Mesenchymal stem cell (in vitro differentiated cells and primary cell): ENCODE measurements at regions not wholly inside any gene's neighbourhood (a gene's known extent, or its start where the extent isn't known, plus 50 kb on each side); places are given as distances from the start of the nearest gene placed in this dataset.

Experiments
- DNase-seq: peaks from one replicate; pipeline ENCODE4 v3.0.0-alpha.2; 2013
- H2AFZ ChIP-seq: one replicate; pipeline ENCODE4 v1.6.1; 2013; ENCODE audit warnings: low read depth, mild to moderate bottlenecking, control low read depth, inconsistent platforms, low read length, moderate library complexity
- H2AK5ac ChIP-seq: 2 replicates; pipeline ENCODE4 v1.6.1; 2013; ENCODE audit warnings: low read length, moderate library complexity, mild to moderate bottlenecking, inconsistent platforms; ENCODE audit not compliant: severe bottlenecking
- H2BK120ac ChIP-seq: one replicate; pipeline ENCODE4 v1.6.1; 2013; ENCODE audit warnings: low read depth, mild to moderate bottlenecking, inconsistent platforms, low read length, moderate library complexity
- H2BK12ac ChIP-seq, 2 experiments: one replicate each; pipeline ENCODE4 v1.6.1; 2013; ENCODE audit warnings: inconsistent platforms in 2 of 2, low read length in 2 of 2, mild to moderate bottlenecking in 2 of 2, moderate library complexity in 2 of 2, control low read depth in 1 of 2
- H2BK15ac ChIP-seq: one replicate; pipeline ENCODE4 v1.6.1; 2013; ENCODE audit warnings: mild to moderate bottlenecking, low read depth, inconsistent platforms; ENCODE audit not compliant: poor library complexity, severe bottlenecking
- H2BK5ac ChIP-seq: 2 replicates; pipeline ENCODE4 v1.6.1; 2013; ENCODE audit warnings: low read depth, mild to moderate bottlenecking, low read length, control low read depth, inconsistent platforms; ENCODE audit not compliant: poor library complexity, severe bottlenecking
- H3K14ac ChIP-seq, 2 experiments: one replicate each; pipeline ENCODE4 v1.6.1; 2013; ENCODE audit warnings: inconsistent platforms in 2 of 2, low read length in 2 of 2, control low read depth in 1 of 2, mild to moderate bottlenecking in 1 of 2, moderate library complexity in 1 of 2
- H3K18ac ChIP-seq, 2 experiments: one replicate each; pipeline ENCODE4 v1.6.1; 2013; ENCODE audit warnings: inconsistent platforms in 2 of 2, low read length in 2 of 2, control low read depth in 1 of 2, low read depth in 1 of 2, mild to moderate bottlenecking in 1 of 2
- H3K23ac ChIP-seq, 2 experiments: one replicate each; pipeline ENCODE4 v1.6.1; 2013; ENCODE audit warnings: inconsistent platforms in 2 of 2, low read length in 2 of 2, mild to moderate bottlenecking in 2 of 2, moderate library complexity in 2 of 2, control low read depth in 1 of 2
- H3K27ac ChIP-seq: 2 replicates; pipeline ENCODE4 v1.5.1; 2013; ENCODE audit warnings: mild to moderate bottlenecking, moderate library complexity, low read length, control low read depth, inconsistent platforms; ENCODE audit not compliant: poor library complexity, severe bottlenecking
- H3K27me3 ChIP-seq, 2 experiments: 2 replicates each; pipeline versions ENCODE4 v1.6.1 to v1.7.0; 2013; ENCODE audit warnings: low read length in 2 of 2, mild to moderate bottlenecking in 2 of 2, moderate library complexity in 2 of 2, control low read depth in 1 of 2, inconsistent platforms in 1 of 2; ENCODE audit not compliant: control insufficient read depth in 1 of 2, insufficient read depth in 1 of 2
- H3K36me3 ChIP-seq, 2 experiments: 2 replicates each; pipeline versions ENCODE4 v1.6.1 to v1.7.0; 2013; ENCODE audit warnings: low read length in 2 of 2, control low read depth in 1 of 2, inconsistent platforms in 1 of 2, low read depth in 1 of 2, mild to moderate bottlenecking in 1 of 2; ENCODE audit not compliant: insufficient read depth in 2 of 2, control insufficient read depth in 1 of 2
- H3K4ac ChIP-seq, 2 experiments: one replicate each; pipeline ENCODE4 v1.6.1; 2013; ENCODE audit warnings: inconsistent platforms in 2 of 2, low read length in 2 of 2, mild to moderate bottlenecking in 2 of 2, moderate library complexity in 2 of 2, control low read depth in 1 of 2, low read depth in 1 of 2
- H3K4me1 ChIP-seq: 2 replicates; pipeline ENCODE4 v1.6.1; 2013; ENCODE audit warnings: low read depth, low read length, control low read depth; ENCODE audit not compliant: control insufficient read depth, insufficient read depth
- H3K4me2 ChIP-seq: 2 replicates; pipeline ENCODE4 v1.6.1; 2013; ENCODE audit warnings: low read length, mild to moderate bottlenecking, inconsistent platforms; ENCODE audit not compliant: poor library complexity, severe bottlenecking
- H3K4me3 ChIP-seq, 2 experiments: 2 replicates each; pipeline versions ENCODE4 v1.5.1 to v1.7.0; 2013; ENCODE audit warnings: low read length in 2 of 2, mild to moderate bottlenecking in 2 of 2, control low read depth in 1 of 2, low read depth in 1 of 2; ENCODE audit not compliant: insufficient read depth in 1 of 2
- H3K79me1 ChIP-seq: replicated peaks from 2 replicates; pipeline ENCODE4 v1.6.1; 2013; ENCODE audit warnings: mild to moderate bottlenecking, control low read depth, low read length, inconsistent platforms; ENCODE audit not compliant: poor library complexity, severe bottlenecking
- H3K9ac ChIP-seq: 2 replicates; pipeline ENCODE4 v1.7.0; 2013; ENCODE audit warnings: mild to moderate bottlenecking, low read length, moderate library complexity
- H3K9me3 ChIP-seq: 2 replicates; pipeline ENCODE4 v1.7.0; 2013; ENCODE audit warnings: mild to moderate bottlenecking, low read length; ENCODE audit not compliant: control insufficient read depth
- H4K8ac ChIP-seq: one replicate; pipeline ENCODE4 v1.6.1; 2013; ENCODE audit warnings: inconsistent platforms, mild to moderate bottlenecking, low read length, moderate library complexity
- H4K91ac ChIP-seq: one replicate; pipeline ENCODE4 v1.6.1; 2013; ENCODE audit warnings: mild to moderate bottlenecking, low read length, inconsistent platforms
- WGBS: methylation state at CpG from one replicate; pipeline ENCODE4 v1.1.7; 2013; ENCODE audit warnings: mixed read lengths; 5-methylcytosine and 5-hydroxymethylcytosine counted together

DNA sequence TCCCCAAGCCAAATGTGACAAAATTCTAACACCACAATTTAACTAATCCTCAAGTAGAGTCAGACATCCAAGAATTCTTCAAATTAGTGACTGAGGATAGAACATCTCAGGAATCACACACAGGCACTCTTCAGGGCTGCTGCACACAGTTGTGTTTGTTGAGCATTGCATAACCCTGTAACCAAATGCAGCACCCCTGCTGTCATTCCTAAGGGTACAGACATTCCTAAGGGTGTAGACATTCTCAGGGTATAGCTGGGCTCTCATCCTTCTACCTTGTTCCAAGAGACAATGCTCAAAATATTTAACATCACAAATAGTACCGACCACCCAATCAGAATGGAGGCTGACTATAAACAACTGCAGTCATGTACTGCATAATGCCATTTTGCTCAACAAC, 107.1 kb upstream of the UBE2E2 start:
- Histone ChIP-seq H4K8ac (no peak overlapping the region), H2BK12ac (no peak overlapping the region), H3K9ac (no peak overlapping the region), H3K4me3 (no peak overlapping the region), H3K27ac (no peak overlapping the region), H2AK5ac (no peak overlapping the region), H3K14ac (no peak overlapping the region), H3K4ac (no peak overlapping the region), H3K4me1 (peaks cover 1% of the 10 kb centered on the region), H3K36me3 (no peaks in the 10 kb centered on the region), H2BK5ac (no peak overlapping the region), H3K9me3 (no peaks in the 10 kb centered on the region), H3K23ac (no peak overlapping the region), H2BK120ac (no peak overlapping the region), H3K4me2 (no peak overlapping the region), H3K79me1 (no peaks in the 10 kb centered on the region), H3K27me3 (no peaks in the 10 kb centered on the region), H4K91ac (no peak overlapping the region), H2AFZ (no peak overlapping the region), H2BK15ac (no peak overlapping the region), H3K18ac (no peak overlapping the region)
- 92% methylated on average over 1 of the region's 1 CpG for WGBS
- DNase-seq: no peak

DNA sequence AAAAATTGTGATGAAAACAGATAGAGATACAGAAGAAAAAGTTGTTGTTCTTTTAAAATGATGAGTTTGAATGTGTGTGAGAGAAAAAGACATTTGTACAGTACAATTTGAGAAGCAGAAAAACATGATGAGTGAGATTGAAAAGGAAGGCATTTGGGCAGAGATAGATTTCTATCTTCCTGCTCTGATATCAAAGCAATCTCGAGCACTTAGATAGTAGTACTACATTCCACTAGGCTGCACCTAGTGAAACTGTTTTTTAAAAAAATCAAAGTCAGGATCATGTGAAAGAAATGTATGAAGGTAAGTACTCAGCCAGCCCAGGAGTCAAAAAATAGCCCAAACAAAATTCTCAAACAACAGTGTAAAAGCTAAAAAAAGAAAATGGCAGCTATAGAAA, 104.1 kb upstream of the UBE2E2 start:
- no peak overlapping the region for H3K4ac ChIP-seq
- H3K9ac ChIP-seq: no peak overlapping the region
- H3K9me3 ChIP-seq: no peaks in the 10 kb centered on the region
- no CpG with 5 or more reads among the region's 1 CpG for WGBS
- H2BK5ac ChIP-seq: no peak overlapping the region
- H3K27ac ChIP-seq: no peak overlapping the region
- no peaks in the 10 kb centered on the region for H3K79me1 ChIP-seq
- H2AFZ ChIP-seq: no peak overlapping the region
- no peak overlapping the region for H3K14ac ChIP-seq
- no peak overlapping the region for H2BK120ac ChIP-seq
- H3K36me3 ChIP-seq: no peaks in the 10 kb centered on the region
- no peak overlapping the region for H4K8ac ChIP-seq
- DNase-seq: no peak
- H3K4me2 ChIP-seq: no peak overlapping the region
- peaks cover 1% of the 10 kb centered on the region for H3K4me1 ChIP-seq
- no peaks in the 10 kb centered on the region for H3K27me3 ChIP-seq
- no peak overlapping the region for H3K18ac ChIP-seq
- no peak overlapping the region for H4K91ac ChIP-seq
- H3K4me3 ChIP-seq: no peak overlapping the region
- no peak overlapping the region for H2BK15ac ChIP-seq
- no peak overlapping the region for H2BK12ac ChIP-seq
- H2AK5ac ChIP-seq: no peak overlapping the region
- H3K23ac ChIP-seq: no peak overlapping the region

DNA sequence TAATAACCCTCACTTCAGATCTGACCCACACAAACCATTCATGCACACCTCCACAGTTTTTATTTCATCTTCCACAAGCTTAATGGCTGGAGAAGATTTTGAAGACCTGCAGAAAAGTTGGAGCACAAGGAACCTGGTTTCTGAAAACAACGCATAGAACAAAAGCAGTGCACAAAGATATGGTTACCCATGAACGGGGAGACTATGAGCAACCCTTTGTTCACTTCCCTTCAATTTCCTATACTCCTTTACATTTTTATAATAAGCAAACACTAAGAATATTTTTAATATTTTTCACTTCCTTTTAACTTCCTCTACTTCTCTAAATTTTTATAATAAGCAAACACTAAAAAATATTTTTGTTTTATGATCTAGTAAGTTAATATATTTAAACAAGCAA, 103.5 kb upstream of the UBE2E2 start:
- Histone ChIP-seq H3K23ac (no peak overlapping the region), H3K27me3 (no peaks in the 10 kb centered on the region), H3K79me1 (no peaks in the 10 kb centered on the region), H3K9me3 (no peaks in the 10 kb centered on the region), H3K36me3 (no peaks in the 10 kb centered on the region), H2BK120ac (no peak overlapping the region), H4K8ac (no peak overlapping the region), H2AFZ (no peak overlapping the region), H2BK12ac (no peak overlapping the region), H3K18ac (no peak overlapping the region), H2BK15ac (no peak overlapping the region), H3K14ac (no peak overlapping the region), H3K4me2 (no peak overlapping the region), H4K91ac (no peak overlapping the region), H3K4me3 (no peak overlapping the region), H3K4me1 (peaks cover 1% of the 10 kb centered on the region), H3K9ac (no peak overlapping the region), H3K4ac (no peak overlapping the region), H2AK5ac (no peak overlapping the region), H3K27ac (no peak overlapping the region), H2BK5ac (no peak overlapping the region)
- 94% methylated on average over 2 of the region's 2 CpGs for WGBS
- DNase-seq: no peak

DNA sequence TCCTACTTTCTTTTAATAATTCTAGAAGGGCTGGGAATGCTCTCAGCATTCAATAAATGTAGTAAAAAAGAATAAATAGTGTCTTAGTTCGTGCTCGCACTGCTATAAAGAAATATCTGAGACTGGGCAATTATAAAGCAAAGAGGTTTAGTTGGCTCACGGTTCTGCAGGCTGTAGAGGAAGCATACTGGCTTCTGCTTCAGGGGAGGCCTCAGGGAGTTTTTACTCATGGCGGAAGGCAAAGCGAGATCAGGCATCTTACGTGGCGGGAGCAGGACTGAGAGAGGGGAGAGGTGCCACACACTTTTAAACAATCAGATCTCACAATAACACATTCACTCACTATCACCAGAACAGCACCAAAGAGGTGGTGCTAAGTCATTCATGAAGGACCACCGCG, 103.0 kb upstream of the UBE2E2 start:
- 95% methylated on average over 6 of the region's 9 CpGs for WGBS

More for the DNA sequence above, 103.0 kb upstream of the UBE2E2 start:
- H3K9me3 ChIP-seq: no peaks in the 10 kb centered on the region
- H3K4ac ChIP-seq: no peak overlapping the region
- H3K14ac ChIP-seq: no peak overlapping the region
- H2BK12ac ChIP-seq: no peak overlapping the region
- no peaks in the 10 kb centered on the region for H3K27me3 ChIP-seq
- H3K27ac ChIP-seq: no peak overlapping the region
- H3K79me1 ChIP-seq: no peaks in the 10 kb centered on the region
- H3K18ac ChIP-seq: no peak overlapping the region
- H3K9ac ChIP-seq: no peak overlapping the region
- no peak for DNase-seq
- H2BK15ac ChIP-seq: no peak overlapping the region
- no peak overlapping the region for H2AK5ac ChIP-seq
- no peak overlapping the region for H2BK5ac ChIP-seq
- H2AFZ ChIP-seq: no peak overlapping the region
- H3K4me1 ChIP-seq: no peaks in the 10 kb centered on the region
- no peaks in the 10 kb centered on the region for H3K36me3 ChIP-seq
- no peak overlapping the region for H4K8ac ChIP-seq
- H4K91ac ChIP-seq: no peak overlapping the region
- no peak overlapping the region for H3K4me2 ChIP-seq
- no peak overlapping the region for H3K23ac ChIP-seq
- no peak overlapping the region for H2BK120ac ChIP-seq
- H3K4me3 ChIP-seq: no peak overlapping the region
